ENCODE measurements at regions not wholly inside any gene's neighbourhood (a gene's known extent, or its start where the extent isn't known, plus 50 kb on each side); places are given as distances from the start of the nearest gene placed in this dataset.

DNA sequence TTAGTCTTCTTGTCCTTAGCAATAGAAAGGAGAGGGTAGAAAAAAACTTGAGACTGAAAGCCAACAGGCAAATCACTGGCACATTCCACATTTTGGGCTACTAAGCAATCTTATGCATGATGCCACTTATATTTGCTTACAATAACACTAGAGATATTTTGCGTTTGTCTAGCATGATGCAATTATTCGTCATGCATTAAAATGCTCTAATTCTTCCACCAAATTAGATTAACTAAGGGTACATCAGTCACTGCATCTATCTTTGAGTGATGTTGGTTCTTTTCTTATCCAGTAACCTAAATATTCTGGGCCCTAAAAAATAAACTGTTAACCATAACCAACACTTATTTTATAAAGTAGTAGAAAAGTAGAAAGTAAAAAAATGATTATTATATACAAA, 1311.7 kb upstream of the CDH2 start (continued):
- no peak for TF ChIP-seq BACH1 (IDR thresholded peaks at IDR 0.05; ENCODE audit: borderline replicate concordance)
- no peak for TF ChIP-seq MEF2B (IDR thresholded peaks at IDR 0.05; ENCODE audit: partially characterized antibody, poor library complexity, severe bottlenecking)
- TF ChIP-seq TCF7 (IDR thresholded peaks at IDR 0.05; ENCODE audit: borderline replicate concordance): no peak
- TF ChIP-seq SUPT20H (IDR thresholded peaks at IDR 0.05; ENCODE audit: borderline replicate concordance, control insufficient read depth, low read depth, low read length): no peak

DNA sequence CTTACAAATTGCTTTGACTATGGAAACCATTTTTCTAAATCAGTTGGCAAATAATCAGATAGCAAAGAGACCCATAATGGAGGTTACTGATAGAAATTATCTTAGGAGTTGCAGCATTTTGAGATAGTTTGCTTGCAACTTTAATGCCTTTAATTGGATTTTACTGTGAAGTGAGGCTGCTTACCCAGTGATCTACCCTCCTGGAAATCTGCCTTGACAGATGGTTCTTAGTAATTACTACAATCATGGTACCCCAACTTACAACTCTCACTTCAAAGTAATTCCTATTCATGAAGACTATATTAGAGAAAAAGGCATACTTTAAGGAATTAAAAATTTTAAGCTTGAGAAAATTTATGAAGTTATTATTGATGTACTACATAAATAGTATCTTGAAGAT, 1288.6 kb upstream of the CDH2 start:
- Histone ChIP-seq H3K4me3 (no peak overlapping the region), H3K9me3 (replicated peaks; ENCODE audit: control insufficient read depth, insufficient read depth, low read length) (no peaks in the 10 kb centered on the region), H3K9ac (ENCODE audit: control insufficient read depth, insufficient read depth, low read length) (no peak overlapping the region), H3K79me2 (ENCODE audit: control insufficient read depth, insufficient read depth, low read length) (no peaks in the 10 kb centered on the region), H3K27me3 (replicated peaks in 1 of 2; ENCODE audit: control insufficient read depth in 2 of 2, insufficient read depth in 2 of 2, low read length in 1 of 2) (no peaks in the 10 kb centered on the region), H2AFZ (ENCODE audit: control insufficient read depth, low read depth, low read length) (no peak overlapping the region), H3K4me1 (ENCODE audit: control insufficient read depth, insufficient read depth, low read length) (no peaks in the 10 kb centered on the region), H3K36me3 (ENCODE audit: control insufficient read depth in 2 of 2, insufficient read depth in 2 of 2, low read length in 1 of 2) (no peaks in the 10 kb centered on the region), H4K20me1 (ENCODE audit: control insufficient read depth, insufficient read depth) (no peaks in the 10 kb centered on the region), H3K4me2 (ENCODE audit: control insufficient read depth, insufficient read depth) (no peak overlapping the region), H3K27ac (ENCODE audit: control insufficient read depth, insufficient read depth) (no peak overlapping the region)
- intact Hi-C loops (cut with micrococcal nuclease; ENCODE audit: unreplicated experiment) (no loop called here), in situ Hi-C loops (cut with MboI) (no loop called here)
- no TSS peak for BruUV-seq (replicated peaks)
- TF ChIP-seq RCOR1 (conservative IDR thresholded peaks at IDR 0.05; ENCODE audit: low read depth, low read length): no peak
- no peak for TF ChIP-seq TCF12 (IDR thresholded peaks at IDR 0.05; ENCODE audit: low read depth, low read length)
- TF ChIP-seq, protein P1, sequence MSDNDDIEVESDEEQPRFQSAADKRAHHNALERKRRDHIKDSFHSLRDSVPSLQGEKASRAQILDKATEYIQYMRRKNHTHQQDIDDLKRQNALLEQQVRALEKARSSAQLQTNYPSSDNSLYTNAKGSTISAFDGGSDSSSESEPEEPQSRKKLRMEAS (IDR thresholded peaks at IDR 0.05; ENCODE audit: low read depth, low read length): no peak
- CTCF ChIA-PET: interaction anchor here (0.9 kb wide), 1 partner anchor 17 kb away, joined by 3 read pairs; no protein-coding TSS in a partner anchor
- FAIRE-seq (no peak), ATAC-seq (no peak), DNase-seq (ENCODE audit: low read depth, low spot score) (no peak)
- POLR2A ChIA-PET: no interaction called here
- SMC1A ChIA-PET (ENCODE audit: uncharacterized antibody, unreplicated experiment): no interaction called here
- RAD21 ChIA-PET (ENCODE audit: unreplicated experiment): no interaction called here

DNA sequence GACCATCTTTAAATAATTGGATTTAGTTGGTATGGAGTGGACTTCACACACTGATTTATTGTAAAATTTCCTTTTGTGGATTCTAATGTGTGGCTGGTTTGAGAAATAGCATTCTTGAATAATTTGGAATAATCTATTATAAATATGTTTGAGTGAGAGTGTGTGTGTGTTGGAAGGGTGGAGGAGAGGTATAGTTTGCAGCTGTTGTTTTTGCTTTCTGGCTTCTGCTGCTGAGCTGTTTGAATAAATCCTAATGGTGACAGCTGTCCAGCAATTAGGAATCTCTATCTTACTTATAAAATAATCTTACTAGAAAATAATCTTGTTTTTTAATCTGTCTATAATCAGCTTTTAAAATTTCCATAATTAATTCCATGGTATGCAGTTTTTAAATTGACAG, 1283.0 kb upstream of the CDH2 start:
- no peak overlapping the region for H3K4me3 ChIP-seq
- ChIA-PET CTCF (no interaction called here), SMC1A (ENCODE audit: uncharacterized antibody, unreplicated experiment) (no interaction called here), POLR2A (no interaction called here), RAD21 (ENCODE audit: unreplicated experiment) (no interaction called here)
- in situ Hi-C loops (cut with MboI) (no loop called here), intact Hi-C loops (cut with micrococcal nuclease; ENCODE audit: unreplicated experiment) (no loop called here)
- ATAC-seq: no peak
- no peaks in the 10 kb centered on the region for H3K4me1 ChIP-seq (ENCODE audit: control insufficient read depth, insufficient read depth, low read length)
- H3K27me3 ChIP-seq (replicated peaks in 1 of 2; ENCODE audit: control insufficient read depth in 2 of 2, insufficient read depth in 2 of 2, low read length in 1 of 2): no peaks in the 10 kb centered on the region
- FAIRE-seq: no peak
- no peak overlapping the region for H3K4me2 ChIP-seq (ENCODE audit: control insufficient read depth, insufficient read depth)
- no peaks in the 10 kb centered on the region for H3K36me3 ChIP-seq (ENCODE audit: control insufficient read depth in 2 of 2, insufficient read depth in 2 of 2, low read length in 1 of 2)
- H2AFZ ChIP-seq (ENCODE audit: control insufficient read depth, low read depth, low read length): no peak overlapping the region
- H3K9ac ChIP-seq (ENCODE audit: control insufficient read depth, insufficient read depth, low read length): no peak overlapping the region
- no peaks in the 10 kb centered on the region for H3K79me2 ChIP-seq (ENCODE audit: control insufficient read depth, insufficient read depth, low read length)
- DNase-seq (ENCODE audit: low read depth, low spot score): no peak
- H3K9me3 ChIP-seq (replicated peaks; ENCODE audit: control insufficient read depth, insufficient read depth, low read length): no peaks in the 10 kb centered on the region
- no peak overlapping the region for H3K27ac ChIP-seq (ENCODE audit: control insufficient read depth, insufficient read depth)
- no TSS peak for BruUV-seq (replicated peaks)
- H4K20me1 ChIP-seq (ENCODE audit: control insufficient read depth, insufficient read depth): no peaks in the 10 kb centered on the region
- no peak for TF ChIP-seq CEBPB (IDR thresholded peaks at IDR 0.05; ENCODE audit: borderline replicate concordance in 1 of 2, low read depth in 2 of 2, low read length in 2 of 2)
- TF ChIP-seq, protein P1 (IDR thresholded peaks at IDR 0.05; ENCODE audit: low read depth, low read length): no peak
- no peak for TF ChIP-seq BCL11A (IDR thresholded peaks at IDR 0.05; ENCODE audit: low read depth, low read length)
- TF ChIP-seq POLR2AphosphoS5 (IDR thresholded peaks at IDR 0.05; ENCODE audit: low read length): no peak
- no peak for TF ChIP-seq ZSCAN29 (IDR thresholded peaks at IDR 0.05)
- TF ChIP-seq HDAC2 (IDR thresholded peaks at IDR 0.05): no peak
- TF ChIP-seq, protein P2, sequence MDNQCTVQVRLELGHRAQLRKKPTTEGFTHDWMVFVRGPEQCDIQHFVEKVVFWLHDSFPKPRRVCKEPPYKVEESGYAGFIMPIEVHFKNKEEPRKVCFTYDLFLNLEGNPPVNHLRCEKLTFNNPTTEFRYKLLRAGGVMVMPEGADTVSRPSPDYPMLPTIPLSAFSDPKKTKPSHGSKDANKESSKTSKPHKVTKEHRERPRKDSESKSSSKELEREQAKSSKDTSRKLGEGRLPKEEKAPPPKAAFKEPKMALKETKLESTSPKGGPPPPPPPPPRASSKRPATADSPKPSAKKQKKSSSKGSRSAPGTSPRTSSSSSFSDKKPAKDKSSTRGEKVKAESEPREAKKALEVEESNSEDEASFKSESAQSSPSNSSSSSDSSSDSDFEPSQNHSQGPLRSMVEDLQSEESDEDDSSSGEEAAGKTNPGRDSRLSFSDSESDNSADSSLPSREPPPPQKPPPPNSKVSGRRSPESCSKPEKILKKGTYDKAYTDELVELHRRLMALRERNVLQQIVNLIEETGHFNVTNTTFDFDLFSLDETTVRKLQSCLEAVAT (IDR thresholded peaks at IDR 0.05): no peak
